ENCODE measurements at regions not wholly inside any gene's neighbourhood (a gene's known extent, or its start where the extent isn't known, plus 50 kb on each side); places are given as distances from the start of the nearest gene placed in this dataset.

- no peaks in the 10 kb centered on the region for H4K20me1 ChIP-seq (ENCODE audit: insufficient read depth)
- no peaks in the 10 kb centered on the region for H3K27me3 ChIP-seq (ENCODE audit: insufficient read depth, low read depth, low read length)
- no peak overlapping the region for H3K4me2 ChIP-seq (ENCODE audit: low read length)
- no peaks in the 10 kb centered on the region for H3F3A ChIP-seq (ENCODE audit: insufficient read depth, low read length, poor library complexity, severe bottlenecking)
- TF ChIP-seq TAF1 (IDR thresholded peaks at IDR 0.05; ENCODE audit: low read depth) (no peak), CTCF (IDR thresholded peaks at IDR 0.05; ENCODE audit: poor library complexity, severe bottlenecking) (no peak), POLR2AphosphoS5 (IDR thresholded peaks at IDR 0.05) (no peak), RAD21 (conservative IDR thresholded peaks at IDR 0.05) (no peak), EZH2 (IDR thresholded peaks at IDR 0.05; ENCODE audit: borderline replicate concordance, insufficient read depth, low read length, poor library complexity, severe bottlenecking) (no peak), SMC3 (conservative IDR thresholded peaks at IDR 0.05; ENCODE audit: poor library complexity) (no peak), REST (IDR thresholded peaks at IDR 0.05; ENCODE audit: borderline replicate concordance) (no peak), MXI1 (conservative IDR thresholded peaks at IDR 0.05; ENCODE audit: poor library complexity, severe bottlenecking) (no peak), EP300 (conservative IDR thresholded peaks at IDR 0.05; ENCODE audit: poor library complexity, severe bottlenecking) (no peak)
- H3K9me3 ChIP-seq (ENCODE audit: low read length): no peaks in the 10 kb centered on the region
- H3K36me3 ChIP-seq (ENCODE audit: insufficient read depth, low read length): no peaks in the 10 kb centered on the region
- H3K4me3 ChIP-seq (ENCODE audit: low read length): no peak overlapping the region
- no peak overlapping the region for H3K27ac ChIP-seq (ENCODE audit: low read length)
- H3K79me2 ChIP-seq (replicated peaks; ENCODE audit: insufficient read depth, low read length): peaks cover 6% of the 10 kb centered on the region
- no peaks in the 10 kb centered on the region for H3K9me2 ChIP-seq (ENCODE audit: insufficient read depth, low read length)
- H3K9ac ChIP-seq (ENCODE audit: low read length): no peak overlapping the region
- no peak overlapping the region for H2AFZ ChIP-seq (ENCODE audit: low read depth, low read length)
These were observed 56.5 kb upstream of the RNF38 start for GRCh38 chr9:36456480-36457065.

DNA sequence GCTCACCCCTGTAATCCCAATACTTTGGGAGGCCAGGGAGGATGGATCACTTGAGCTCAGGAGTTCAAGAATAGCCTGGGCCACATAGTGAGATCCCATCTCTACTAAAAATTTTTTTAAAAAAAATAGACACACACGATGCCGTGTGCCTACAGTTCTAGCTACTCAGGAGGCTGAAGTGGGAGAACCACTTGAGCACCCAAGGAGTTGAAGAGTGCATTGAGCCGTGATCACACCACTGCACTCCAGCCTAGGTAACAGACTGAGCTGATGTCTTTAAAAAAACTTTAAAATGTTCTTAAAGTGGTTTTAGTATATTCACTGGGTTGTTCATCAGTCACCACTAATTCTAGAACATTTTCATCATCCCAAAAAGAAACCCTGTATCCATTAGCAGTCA is 51.9 kb upstream of the RNF38 start:
- H3F3A ChIP-seq (ENCODE audit: insufficient read depth, low read length, poor library complexity, severe bottlenecking): no peaks in the 10 kb centered on the region
- no peak overlapping the region for H3K27ac ChIP-seq (ENCODE audit: low read length)
- TF ChIP-seq EZH2 (IDR thresholded peaks at IDR 0.05; ENCODE audit: borderline replicate concordance, insufficient read depth, low read length, poor library complexity, severe bottlenecking): no peak
- TF ChIP-seq SMC3 (conservative IDR thresholded peaks at IDR 0.05; ENCODE audit: poor library complexity): no peak
- H3K79me2 ChIP-seq (replicated peaks; ENCODE audit: insufficient read depth, low read length): peaks cover 6% of the 10 kb centered on the region
- no peak overlapping the region for H2AFZ ChIP-seq (ENCODE audit: low read depth, low read length)
- no peak overlapping the region for H3K4me3 ChIP-seq (ENCODE audit: low read length)
- no peaks in the 10 kb centered on the region for H3K27me3 ChIP-seq (ENCODE audit: insufficient read depth, low read depth, low read length)
- no peaks in the 10 kb centered on the region for H3K36me3 ChIP-seq (ENCODE audit: insufficient read depth, low read length)
- H3K9me3 ChIP-seq (ENCODE audit: low read length): no peaks in the 10 kb centered on the region
- no peaks in the 10 kb centered on the region for H4K20me1 ChIP-seq (ENCODE audit: insufficient read depth)
- no peak overlapping the region for H3K9ac ChIP-seq (ENCODE audit: low read length)
- no peaks in the 10 kb centered on the region for H3K9me2 ChIP-seq (ENCODE audit: insufficient read depth, low read length)
- H3K4me2 ChIP-seq (ENCODE audit: low read length): no peak overlapping the region
